ENCODE measurements at regions not wholly inside any gene's neighbourhood (a gene's known extent, or its start where the extent isn't known, plus 50 kb on each side); places are given as distances from the start of the nearest gene placed in this dataset.

DNA sequence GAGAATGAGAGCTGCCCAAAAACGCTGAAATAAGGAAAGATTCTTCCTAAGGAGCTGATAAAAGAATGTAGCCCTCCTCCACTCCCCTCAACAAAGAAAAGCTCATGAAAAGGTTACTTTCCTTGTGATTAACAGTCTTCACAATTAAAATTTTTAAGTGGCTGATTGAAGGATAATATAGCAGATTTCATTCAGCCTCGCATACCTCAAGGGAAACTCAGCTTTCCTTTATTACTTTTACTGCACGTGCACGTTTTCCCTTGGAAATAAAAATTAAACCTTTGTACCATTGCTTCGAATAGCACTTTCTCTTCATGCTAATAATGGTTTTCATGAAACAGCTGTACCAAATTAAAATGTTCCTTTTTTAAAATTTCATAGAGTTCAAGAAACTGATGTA, 234.0 kb upstream of the GRAMD2B start:
- ATAC-seq (replicated peaks; ENCODE audit: extremely low read depth, poor library complexity, severe bottlenecking): no peak
- Mint-ChIP-seq H3K27me3 (no peaks in the 10 kb centered on the region), H3K9me3 (no peaks in the 10 kb centered on the region), H3K4me1 (no peaks in the 10 kb centered on the region), H3K4me3 (no peak overlapping the region), H3K36me3 (ENCODE audit: insufficient read depth) (no peaks in the 10 kb centered on the region), H3K27ac (ENCODE audit: low read depth) (no peak overlapping the region)
- DNase-seq (ENCODE audit: low spot score in 2 of 2): no peak

DNA sequence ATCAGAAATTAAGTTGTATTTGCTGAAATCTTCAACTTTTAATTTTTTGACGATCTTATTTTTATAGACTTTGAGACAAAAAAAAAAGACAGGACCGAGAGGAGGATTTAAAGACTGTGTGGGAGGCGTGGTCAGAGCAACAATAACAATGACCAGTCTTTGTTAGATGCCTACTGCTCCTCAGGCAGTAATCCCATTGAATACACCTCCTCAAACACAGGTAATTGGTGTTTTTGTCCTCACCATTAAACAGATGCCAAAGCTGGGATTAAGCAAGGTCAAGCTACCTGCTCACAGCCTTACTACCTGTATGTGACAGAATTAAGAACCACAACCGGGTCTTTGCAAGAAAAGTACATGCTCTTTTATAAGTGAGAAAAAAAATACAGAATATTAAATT, 233.3 kb upstream of the GRAMD2B start:
- DNase-seq (ENCODE audit: low spot score in 2 of 2) (no peak), ATAC-seq (replicated peaks; ENCODE audit: extremely low read depth, poor library complexity, severe bottlenecking) (no peak)
- Mint-ChIP-seq H3K36me3 (ENCODE audit: insufficient read depth) (no peaks in the 10 kb centered on the region), H3K9me3 (no peaks in the 10 kb centered on the region), H3K4me3 (no peak overlapping the region), H3K27ac (ENCODE audit: low read depth) (no peak overlapping the region), H3K27me3 (no peaks in the 10 kb centered on the region), H3K4me1 (no peaks in the 10 kb centered on the region)

DNA sequence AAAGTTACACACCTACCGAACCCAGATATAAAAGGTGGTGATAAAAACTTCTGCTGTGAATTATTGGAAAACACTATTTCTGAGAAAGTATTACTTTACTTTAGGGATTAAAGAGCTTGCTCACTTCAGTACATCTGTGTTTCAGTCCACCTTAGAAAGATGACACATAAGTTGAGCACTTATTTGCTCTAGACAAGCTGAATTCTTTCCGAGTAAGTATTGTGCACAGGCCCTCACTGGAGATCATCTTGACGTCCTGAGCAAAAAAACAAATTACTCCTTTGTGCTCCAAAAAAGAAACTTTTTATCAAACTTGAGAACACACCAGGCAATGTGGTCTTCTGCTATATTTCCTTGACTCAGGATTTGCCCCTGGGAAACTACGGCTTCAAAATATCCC, 231.0 kb upstream of the GRAMD2B start:
- Mint-ChIP-seq H3K27ac (ENCODE audit: low read depth) (no peak overlapping the region), H3K36me3 (ENCODE audit: insufficient read depth) (no peaks in the 10 kb centered on the region), H3K4me3 (no peak overlapping the region), H3K4me1 (no peaks in the 10 kb centered on the region), H3K9me3 (no peaks in the 10 kb centered on the region), H3K27me3 (no peaks in the 10 kb centered on the region)
- no peak for ATAC-seq (replicated peaks; ENCODE audit: extremely low read depth, poor library complexity, severe bottlenecking)
- no peak for DNase-seq (ENCODE audit: low spot score in 2 of 2)

DNA sequence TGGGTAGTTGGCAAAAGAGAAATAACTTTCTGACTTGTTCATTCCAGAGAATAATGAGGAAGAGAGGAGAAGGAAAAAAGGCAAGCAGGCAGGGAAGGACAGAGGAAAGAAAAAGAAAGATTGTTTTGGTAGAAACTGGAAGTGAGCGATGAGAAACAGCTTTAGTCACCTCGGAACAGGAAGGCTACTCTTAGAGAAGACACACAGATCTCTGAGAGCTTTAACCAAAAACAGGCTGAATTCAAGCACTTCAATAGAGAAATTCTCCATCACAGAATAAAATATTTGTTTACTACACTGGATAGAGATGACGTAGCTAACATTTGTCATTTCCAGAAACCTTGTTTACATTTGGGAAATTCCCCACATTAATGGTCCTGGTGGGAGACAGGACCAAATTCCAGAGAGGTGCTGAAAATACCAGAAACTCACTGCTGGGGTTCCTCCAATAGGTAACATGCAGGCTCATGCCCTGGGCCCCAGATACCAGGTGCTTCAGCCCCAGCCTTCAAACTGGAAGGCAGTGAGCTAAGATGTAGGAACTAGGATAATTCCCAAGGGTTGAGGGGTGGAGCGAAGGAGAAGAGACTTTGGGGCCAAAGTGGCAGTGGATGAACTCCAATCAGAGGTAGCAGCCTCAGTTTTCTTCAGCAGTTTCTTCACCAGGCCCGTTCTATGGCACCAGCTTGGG, 227.7 kb upstream of the GRAMD2B start:
- no peak overlapping the region for H3K27ac Mint-ChIP-seq (ENCODE audit: low read depth)
- DNase-seq (ENCODE audit: low spot score in 2 of 2) (no peak), ATAC-seq (replicated peaks; ENCODE audit: extremely low read depth, poor library complexity, severe bottlenecking) (no peak)
- H3K9me3 Mint-ChIP-seq: no peaks in the 10 kb centered on the region
- no peaks in the 10 kb centered on the region for H3K4me1 Mint-ChIP-seq
- no peak overlapping the region for H3K4me3 Mint-ChIP-seq
- H3K36me3 Mint-ChIP-seq (ENCODE audit: insufficient read depth): no peaks in the 10 kb centered on the region
- no peaks in the 10 kb centered on the region for H3K27me3 Mint-ChIP-seq

DNA sequence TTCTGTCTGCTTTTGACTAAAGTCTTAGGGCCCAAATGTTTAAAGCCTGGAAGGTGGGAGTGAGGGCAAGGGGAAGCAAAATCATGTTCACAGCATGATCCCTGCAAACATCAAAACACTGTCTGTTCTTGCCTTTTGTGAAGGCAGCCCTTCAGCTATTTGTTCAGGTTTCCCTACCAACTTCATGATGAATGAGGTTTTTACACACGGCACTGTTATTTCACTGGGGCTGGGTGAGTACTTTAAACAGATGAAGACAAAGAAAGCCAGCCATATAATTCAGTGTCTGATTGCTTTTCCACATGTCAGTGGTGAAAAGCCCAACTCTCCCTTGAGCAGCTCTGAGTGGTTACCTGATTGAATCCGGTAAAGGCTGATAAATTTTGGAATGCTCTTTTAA, 224.7 kb upstream of the GRAMD2B start:
- ATAC-seq (replicated peaks; ENCODE audit: extremely low read depth, poor library complexity, severe bottlenecking): no peak
- H3K4me3 Mint-ChIP-seq: no peak overlapping the region
- no peaks in the 10 kb centered on the region for H3K27me3 Mint-ChIP-seq
- peaks cover 5% of the 10 kb centered on the region for H3K9me3 Mint-ChIP-seq
- no peaks in the 10 kb centered on the region for H3K4me1 Mint-ChIP-seq
- H3K36me3 Mint-ChIP-seq (ENCODE audit: insufficient read depth): peaks cover 2% of the 10 kb centered on the region
- no peak overlapping the region for H3K27ac Mint-ChIP-seq (ENCODE audit: low read depth)
- DNase-seq (ENCODE audit: low spot score in 2 of 2): no peak

DNA sequence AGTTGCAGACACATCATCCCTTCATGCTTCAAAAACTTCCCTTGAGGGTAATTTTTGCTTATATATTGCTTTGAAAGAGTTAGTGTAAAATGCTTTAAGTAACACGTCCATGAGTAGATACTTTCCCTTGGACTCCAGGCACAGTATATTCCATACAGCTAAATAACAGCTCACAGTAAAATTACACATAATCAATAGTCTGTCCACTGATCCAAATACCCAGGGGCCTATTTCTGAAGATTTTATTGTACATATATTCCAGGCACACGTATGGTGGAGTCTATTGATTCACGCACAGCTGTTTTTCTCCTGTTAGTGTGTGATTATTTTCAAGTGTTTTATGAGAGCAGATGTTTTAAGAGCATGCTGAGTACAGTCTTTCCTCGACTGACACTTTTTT, 223.7 kb upstream of the GRAMD2B start:
- DNase-seq (ENCODE audit: low spot score in 2 of 2) (no peak), ATAC-seq (replicated peaks; ENCODE audit: extremely low read depth, poor library complexity, severe bottlenecking) (no peak)
- H3K4me1 Mint-ChIP-seq: no peaks in the 10 kb centered on the region
- H3K27ac Mint-ChIP-seq (ENCODE audit: low read depth): no peak overlapping the region
- H3K4me3 Mint-ChIP-seq: no peak overlapping the region
- H3K27me3 Mint-ChIP-seq: no peaks in the 10 kb centered on the region
- H3K9me3 Mint-ChIP-seq: peaks cover 5% of the 10 kb centered on the region
- H3K36me3 Mint-ChIP-seq (ENCODE audit: insufficient read depth): peaks cover 2% of the 10 kb centered on the region

DNA sequence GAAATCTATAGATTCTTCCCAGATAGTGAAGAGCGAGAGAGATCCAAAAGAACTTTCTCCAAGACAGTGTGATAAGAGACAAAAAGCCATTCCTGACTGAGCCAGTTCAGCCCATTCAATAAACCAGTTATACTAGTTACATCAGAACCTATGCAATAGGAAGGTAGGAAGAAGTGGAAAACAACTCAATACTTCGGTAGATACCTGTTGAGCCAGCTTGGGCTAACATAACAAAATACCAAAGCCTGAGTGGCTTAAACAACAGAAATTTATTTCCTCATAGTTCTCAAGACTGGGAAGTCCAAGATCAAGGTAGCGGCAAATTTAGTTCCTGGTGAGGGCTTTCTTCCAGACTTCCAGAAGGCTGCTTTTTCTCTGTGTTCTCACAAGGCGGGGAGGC, 214.5 kb upstream of the GRAMD2B start:
- H3K4me1 Mint-ChIP-seq: no peaks in the 10 kb centered on the region
- DNase-seq (ENCODE audit: low spot score in 2 of 2) (no peak), ATAC-seq (replicated peaks; ENCODE audit: extremely low read depth, poor library complexity, severe bottlenecking) (no peak)
- peaks cover 22% of the 10 kb centered on the region for H3K9me3 Mint-ChIP-seq
- H3K36me3 Mint-ChIP-seq (ENCODE audit: insufficient read depth): no peaks in the 10 kb centered on the region
- no peak overlapping the region for H3K4me3 Mint-ChIP-seq
- H3K27ac Mint-ChIP-seq (ENCODE audit: low read depth): no peak overlapping the region
- no peaks in the 10 kb centered on the region for H3K27me3 Mint-ChIP-seq

DNA sequence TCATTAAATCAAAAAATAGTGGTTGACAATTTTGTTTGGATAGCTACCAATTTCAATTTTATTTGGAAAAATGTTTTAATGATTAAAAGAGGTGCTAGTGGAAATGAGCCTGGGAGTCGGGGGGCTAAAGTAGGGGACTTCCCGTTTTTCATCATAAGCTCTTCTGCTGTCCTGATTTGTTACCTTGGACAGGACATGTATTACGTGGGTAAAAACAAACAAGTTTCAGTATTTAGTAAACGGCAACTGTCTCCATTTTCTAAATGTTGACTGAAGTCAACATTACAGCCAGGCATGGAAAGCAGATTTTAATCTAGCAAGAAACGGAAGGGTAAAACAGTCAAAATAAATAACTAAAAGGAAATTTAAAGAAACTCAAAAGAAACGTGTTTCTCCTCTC, 212.3 kb upstream of the GRAMD2B start:
- H3K36me3 Mint-ChIP-seq (ENCODE audit: insufficient read depth): no peaks in the 10 kb centered on the region
- H3K27me3 Mint-ChIP-seq: no peaks in the 10 kb centered on the region
- no peak overlapping the region for H3K27ac Mint-ChIP-seq (ENCODE audit: low read depth)
- ATAC-seq (replicated peaks; ENCODE audit: extremely low read depth, poor library complexity, severe bottlenecking) (no peak), DNase-seq (ENCODE audit: low spot score in 2 of 2) (no peak)
- H3K9me3 Mint-ChIP-seq: peaks cover 13% of the 10 kb centered on the region
- H3K4me1 Mint-ChIP-seq: no peaks in the 10 kb centered on the region
- H3K4me3 Mint-ChIP-seq: no peak overlapping the region

DNA sequence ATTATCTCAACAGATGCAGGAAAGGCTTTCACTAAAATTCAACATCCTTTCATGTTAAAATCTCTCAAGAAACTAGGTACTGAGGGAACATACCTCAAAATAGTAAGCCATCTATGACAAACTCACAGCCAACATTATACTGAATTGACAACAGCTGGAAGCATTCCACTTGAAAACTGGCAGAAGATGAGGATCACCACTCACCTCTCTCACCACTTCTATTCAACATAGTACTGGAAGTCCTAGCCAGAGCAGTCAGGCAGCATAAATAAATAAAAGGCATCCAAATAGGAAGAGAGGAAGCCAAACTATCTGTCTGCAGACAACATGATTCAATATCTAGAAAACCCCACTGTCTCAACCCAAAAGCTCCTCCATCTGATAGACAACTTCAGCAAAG, 203.6 kb upstream of the GRAMD2B start:
- Mint-ChIP-seq H3K27me3 (no peaks in the 10 kb centered on the region), H3K36me3 (ENCODE audit: insufficient read depth) (peaks cover 2% of the 10 kb centered on the region), H3K27ac (ENCODE audit: low read depth) (no peak overlapping the region), H3K9me3 (peaks cover 25% of the 10 kb centered on the region), H3K4me1 (no peaks in the 10 kb centered on the region), H3K4me3 (no peak overlapping the region)
- ATAC-seq (replicated peaks; ENCODE audit: extremely low read depth, poor library complexity, severe bottlenecking): no peak
- no peak for DNase-seq (ENCODE audit: low spot score in 2 of 2)

DNA sequence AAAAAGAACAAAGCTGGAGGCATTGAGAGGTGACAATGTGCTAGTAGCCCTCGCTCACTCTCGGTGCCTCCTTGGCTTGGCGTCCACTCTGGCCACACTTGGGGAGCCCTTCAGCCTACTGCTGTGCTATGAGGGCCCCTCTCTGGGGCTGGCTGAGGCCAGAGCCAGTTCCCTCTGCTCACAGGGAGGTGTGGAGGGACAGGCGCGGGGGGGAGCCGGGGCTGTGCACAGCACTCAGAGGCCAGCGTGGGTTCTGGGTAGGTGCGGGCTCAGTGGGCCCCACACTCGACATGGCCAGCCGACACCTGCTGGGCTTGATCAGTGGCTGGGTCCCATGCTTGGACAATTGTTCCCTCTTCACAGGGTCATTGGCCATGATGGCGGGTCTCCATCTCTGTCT, 202.5 kb upstream of the GRAMD2B start:
- Mint-ChIP-seq H3K36me3 (ENCODE audit: insufficient read depth) (peaks cover 2% of the 10 kb centered on the region), H3K27ac (ENCODE audit: low read depth) (no peak overlapping the region), H3K4me3 (no peak overlapping the region), H3K9me3 (peaks cover 25% of the 10 kb centered on the region), H3K27me3 (no peaks in the 10 kb centered on the region), H3K4me1 (no peaks in the 10 kb centered on the region)
- no peak for ATAC-seq (replicated peaks; ENCODE audit: extremely low read depth, poor library complexity, severe bottlenecking)
- DNase-seq (ENCODE audit: low spot score in 2 of 2): no peak

DNA sequence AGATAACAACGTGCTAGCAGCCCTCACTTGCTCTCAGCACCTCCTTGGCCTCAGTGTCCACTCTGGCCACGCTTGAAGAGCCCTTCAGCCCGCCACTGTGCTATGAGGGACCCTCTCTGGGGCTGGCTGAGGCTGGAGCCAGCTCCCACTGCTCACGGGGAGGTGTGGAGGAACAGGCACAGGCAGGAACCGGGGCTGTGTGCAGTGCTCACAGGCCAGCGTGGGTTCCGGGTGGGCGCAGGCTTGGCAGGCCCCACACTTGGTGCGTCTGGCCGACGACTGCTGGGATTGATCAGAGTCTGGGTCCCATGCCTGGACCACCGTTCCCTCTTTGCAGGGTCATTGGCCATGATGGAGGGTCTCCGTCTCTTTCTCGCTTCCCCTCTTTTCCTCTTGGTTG, 194.3 kb upstream of the GRAMD2B start:
- Mint-ChIP-seq H3K27ac (ENCODE audit: low read depth) (no peak overlapping the region), H3K4me1 (no peaks in the 10 kb centered on the region), H3K4me3 (no peak overlapping the region), H3K36me3 (ENCODE audit: insufficient read depth) (no peaks in the 10 kb centered on the region), H3K9me3 (peaks cover 23% of the 10 kb centered on the region), H3K27me3 (no peaks in the 10 kb centered on the region)
- ATAC-seq (replicated peaks; ENCODE audit: extremely low read depth, poor library complexity, severe bottlenecking) (no peak), DNase-seq (ENCODE audit: low spot score in 2 of 2) (no peak)

DNA sequence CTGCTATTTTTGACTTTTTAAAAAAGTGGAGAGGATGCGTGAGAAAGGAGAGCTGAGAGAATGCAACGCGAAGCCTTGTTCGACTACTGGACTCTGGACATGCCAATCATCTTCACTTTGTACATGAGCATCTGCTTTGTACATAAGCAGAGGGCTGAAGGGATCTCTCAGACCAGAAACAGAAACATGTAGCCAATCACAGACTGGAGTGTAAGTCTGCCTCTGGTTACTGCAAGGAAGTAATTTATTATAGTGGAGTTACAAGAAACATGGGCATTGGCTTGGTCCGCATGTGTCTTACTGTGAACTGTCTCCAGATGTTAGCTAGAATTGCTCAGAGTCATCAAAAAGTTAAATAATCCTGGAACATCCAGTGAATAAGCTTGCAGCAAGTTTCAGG, 190.0 kb upstream of the GRAMD2B start:
- no peak for DNase-seq (ENCODE audit: low spot score in 2 of 2)

DNA sequence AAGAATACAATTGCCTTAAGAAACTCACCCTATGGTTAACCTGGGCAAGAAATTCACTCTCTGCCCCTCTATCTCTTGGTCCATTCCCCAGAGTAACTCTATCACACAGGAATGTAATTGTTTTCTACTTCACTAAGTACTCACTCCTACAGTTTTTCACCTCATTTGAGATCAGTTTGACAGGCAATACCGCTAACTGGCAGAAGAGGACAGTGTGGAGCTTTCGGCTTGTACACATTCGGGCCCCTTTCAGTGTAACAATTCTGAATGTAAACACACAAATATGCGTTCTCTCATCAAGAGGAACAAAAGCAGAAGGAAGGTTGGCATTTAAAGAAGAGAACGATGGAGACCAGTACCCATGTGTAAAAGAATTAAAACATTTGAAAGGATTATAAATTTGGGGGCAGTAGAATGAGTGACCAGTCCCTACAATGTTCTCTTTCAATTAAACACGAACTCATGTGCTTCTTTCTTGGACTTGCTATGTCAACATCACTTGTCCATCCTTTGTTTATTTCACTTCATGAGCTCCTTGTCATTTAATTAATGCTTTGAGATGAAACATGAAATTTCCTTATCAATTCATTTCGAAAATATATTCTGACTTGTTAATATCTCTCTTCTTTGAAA, 188.5 kb upstream of the GRAMD2B start:
- ATAC-seq (replicated peaks; ENCODE audit: extremely low read depth, poor library complexity, severe bottlenecking) (no peak), DNase-seq (ENCODE audit: low spot score in 2 of 2) (no peak)
- Mint-ChIP-seq H3K4me1 (no peaks in the 10 kb centered on the region), H3K9me3 (peaks cover 12% of the 10 kb centered on the region), H3K27me3 (no peaks in the 10 kb centered on the region), H3K4me3 (no peak overlapping the region), H3K36me3 (ENCODE audit: insufficient read depth) (no peaks in the 10 kb centered on the region), H3K27ac (ENCODE audit: low read depth) (no peak overlapping the region)

More for the DNA sequence above, 190.0 kb upstream of the GRAMD2B start:
- Mint-ChIP-seq H3K27ac (ENCODE audit: low read depth) (no peak overlapping the region), H3K4me1 (no peaks in the 10 kb centered on the region), H3K4me3 (no peak overlapping the region), H3K36me3 (ENCODE audit: insufficient read depth) (no peaks in the 10 kb centered on the region), H3K9me3 (peaks cover 17% of the 10 kb centered on the region), H3K27me3 (no peaks in the 10 kb centered on the region)
- ATAC-seq (replicated peaks; ENCODE audit: extremely low read depth, poor library complexity, severe bottlenecking): no peak
